Stimulated activated CD4-positive, alpha-beta T cell treated with anti-CD3 and anti-CD28 coated beads, Interleukin-15, amount 100 ng/mL, for 48 hours (primary cell): ENCODE measurements at regions not wholly inside any gene's neighbourhood (a gene's known extent, or its start where the extent isn't known, plus 50 kb on each side); places are given as distances from the start of the nearest gene placed in this dataset.
"Not testable (repeated sequence)": the region's sequence is repeated elsewhere in the genome, so short reads cannot be mapped to it uniquely, and the experiment has no call there.

ENCODE experiments used
- DNase-seq, 2 donors: peaks; one replicate each; pipeline ENCODE4 v3.0.0-alpha.2; 2020; ENCODE audit warnings: low read depth in 2 of 2

- no peak for DNase-seq
Measured at GRCh38 chr9:25917731-25918362, 239.6 kb upstream of the TUSC1 start.

GRCh38 chr9:25913806-25914205, 235.6 kb upstream of the TUSC1 start:
- DNase-seq, result no peak

- DNase-seq, result no peak
Measured at GRCh38 chr9:25904701-25905100, 226.5 kb upstream of the TUSC1 start.

GRCh38 chr9:25891527-25891926, 213.3 kb upstream of the TUSC1 start:
- DNase-seq, result no peak

GRCh38 chr9:25889661-25890060, 211.4 kb upstream of the TUSC1 start:
- DNase-seq, result no peak

GRCh38 chr9:25876248-25876647, 198.0 kb upstream of the TUSC1 start:
- DNase-seq, result no peak

- no peak for DNase-seq
Measured at GRCh38 chr9:25864509-25864908, 186.3 kb upstream of the TUSC1 start.

GRCh38 chr9:25861421-25861820, 183.2 kb upstream of the TUSC1 start:
- DNase-seq, result no peak

- DNase-seq, result no peak
Measured at GRCh38 chr9:25857147-25857546, 178.9 kb upstream of the TUSC1 start.

- no peak for DNase-seq
Measured at GRCh38 chr9:25850803-25851202, 172.6 kb upstream of the TUSC1 start.

GRCh38 chr9:25845867-25846266, 167.6 kb upstream of the TUSC1 start:
- no peak for DNase-seq

GRCh38 chr9:25830381-25830780, 152.1 kb upstream of the TUSC1 start:
- no peak for DNase-seq

GRCh38 chr9:25827626-25828025, 149.4 kb upstream of the TUSC1 start:
- no peak for DNase-seq

GRCh38 chr9:25816439-25816838, 138.2 kb upstream of the TUSC1 start:
- DNase-seq, result no peak

- no peak for DNase-seq
Measured at GRCh38 chr9:25814023-25814422, 135.8 kb upstream of the TUSC1 start.

GRCh38 chr9:25813478-25813877, 135.2 kb upstream of the TUSC1 start:
- DNase-seq, result no peak

GRCh38 chr9:25808554-25808953, 130.3 kb upstream of the TUSC1 start:
- no peak for DNase-seq

GRCh38 chr9:25804856-25805255, 126.6 kb upstream of the TUSC1 start:
- DNase-seq, result no peak

GRCh38 chr9:25801989-25802388, 123.7 kb upstream of the TUSC1 start:
- not testable (repeated sequence) for DNase-seq

GRCh38 chr9:25773805-25774204, 95.6 kb upstream of the TUSC1 start:
- no peak for DNase-seq

- DNase-seq, result no peak
Measured at GRCh38 chr9:25755951-25756350, 77.7 kb upstream of the TUSC1 start.

- no peak for DNase-seq
Measured at GRCh38 chr9:25752398-25752797, 74.2 kb upstream of the TUSC1 start.

GRCh38 chr9:25742256-25742655, 64.0 kb upstream of the TUSC1 start:
- DNase-seq, result no peak

- no peak for DNase-seq
Measured at GRCh38 chr9:25733336-25733982, 55.2 kb upstream of the TUSC1 start.
